ENCODE measurements at regions not wholly inside any gene's neighbourhood (a gene's known extent, or its start where the extent isn't known, plus 50 kb on each side); places are given as distances from the start of the nearest gene placed in this dataset.

DNA sequence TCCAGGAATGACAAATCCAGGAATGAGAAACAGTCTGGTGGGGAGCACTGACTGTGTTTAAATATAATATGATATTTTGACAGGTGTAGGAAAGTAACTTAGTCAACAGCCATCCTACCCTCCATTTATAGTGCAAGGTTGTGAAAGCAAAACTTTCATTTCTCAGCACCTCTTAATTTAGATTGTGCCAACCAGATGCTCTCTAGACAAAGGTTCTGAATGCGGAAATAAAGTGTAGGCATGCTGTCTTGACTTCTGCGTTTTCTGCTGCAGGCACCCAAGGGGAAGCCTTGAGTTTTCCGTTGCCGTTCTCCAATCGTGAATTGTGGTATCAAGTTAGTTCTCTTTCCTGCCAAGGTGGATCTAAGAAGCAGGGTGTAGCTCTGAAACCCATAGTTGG is 261.9 kb upstream of the SUCLG2 start:
- TF ChIP-seq, protein P1, sequence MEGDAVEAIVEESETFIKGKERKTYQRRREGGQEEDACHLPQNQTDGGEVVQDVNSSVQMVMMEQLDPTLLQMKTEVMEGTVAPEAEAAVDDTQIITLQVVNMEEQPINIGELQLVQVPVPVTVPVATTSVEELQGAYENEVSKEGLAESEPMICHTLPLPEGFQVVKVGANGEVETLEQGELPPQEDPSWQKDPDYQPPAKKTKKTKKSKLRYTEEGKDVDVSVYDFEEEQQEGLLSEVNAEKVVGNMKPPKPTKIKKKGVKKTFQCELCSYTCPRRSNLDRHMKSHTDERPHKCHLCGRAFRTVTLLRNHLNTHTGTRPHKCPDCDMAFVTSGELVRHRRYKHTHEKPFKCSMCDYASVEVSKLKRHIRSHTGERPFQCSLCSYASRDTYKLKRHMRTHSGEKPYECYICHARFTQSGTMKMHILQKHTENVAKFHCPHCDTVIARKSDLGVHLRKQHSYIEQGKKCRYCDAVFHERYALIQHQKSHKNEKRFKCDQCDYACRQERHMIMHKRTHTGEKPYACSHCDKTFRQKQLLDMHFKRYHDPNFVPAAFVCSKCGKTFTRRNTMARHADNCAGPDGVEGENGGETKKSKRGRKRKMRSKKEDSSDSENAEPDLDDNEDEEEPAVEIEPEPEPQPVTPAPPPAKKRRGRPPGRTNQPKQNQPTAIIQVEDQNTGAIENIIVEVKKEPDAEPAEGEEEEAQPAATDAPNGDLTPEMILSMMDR (conservative IDR thresholded peaks at IDR 0.05; ENCODE audit: low read length): no peak
- TF ChIP-seq EZH2phosphoT487 (IDR thresholded peaks at IDR 0.05; ENCODE audit: borderline replicate concordance): no peak
